ENCODE measurements at regions not wholly inside any gene's neighbourhood (a gene's known extent, or its start where the extent isn't known, plus 50 kb on each side); places are given as distances from the start of the nearest gene placed in this dataset.

GRCh38 chr5:143554918-143555477 is 151.5 kb upstream of the NR3C1 start:
- no peak for DNase-seq

DNA sequence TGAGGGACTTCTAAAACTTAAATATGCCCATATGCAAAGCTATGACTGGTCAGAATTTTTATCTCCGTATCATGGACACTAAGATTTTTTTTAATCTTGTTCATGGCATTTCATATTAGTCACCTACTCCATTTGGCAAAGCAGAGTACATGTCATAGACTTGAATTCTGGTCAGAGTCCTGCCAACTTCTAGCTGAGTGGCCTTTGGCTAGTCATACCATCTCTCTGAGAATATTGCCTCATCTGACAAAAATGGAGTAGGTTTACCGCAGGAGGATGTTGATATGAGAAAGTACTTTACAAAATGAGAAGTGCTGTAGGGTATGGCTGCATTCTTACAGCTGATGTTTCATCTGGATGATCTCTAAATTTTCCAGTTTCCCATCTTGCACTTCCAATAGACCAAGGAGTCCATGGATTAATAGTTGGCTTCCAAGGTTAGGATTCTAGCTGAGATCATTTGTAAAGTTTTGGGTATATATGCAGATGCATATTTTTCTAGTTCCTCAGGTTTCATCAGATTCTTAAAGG is 150.8 kb upstream of the NR3C1 start:
- DNase-seq: no peak

- DNase-seq: no peak
Observed at GRCh38 chr5:143552680-143553079, 149.2 kb upstream of the NR3C1 start.

GRCh38 chr5:143551820-143552251 is 148.3 kb upstream of the NR3C1 start:
- DNase-seq: no peak

GRCh38 chr5:143550986-143551630 is 147.6 kb upstream of the NR3C1 start:
- DNase-seq: no peak

DNA sequence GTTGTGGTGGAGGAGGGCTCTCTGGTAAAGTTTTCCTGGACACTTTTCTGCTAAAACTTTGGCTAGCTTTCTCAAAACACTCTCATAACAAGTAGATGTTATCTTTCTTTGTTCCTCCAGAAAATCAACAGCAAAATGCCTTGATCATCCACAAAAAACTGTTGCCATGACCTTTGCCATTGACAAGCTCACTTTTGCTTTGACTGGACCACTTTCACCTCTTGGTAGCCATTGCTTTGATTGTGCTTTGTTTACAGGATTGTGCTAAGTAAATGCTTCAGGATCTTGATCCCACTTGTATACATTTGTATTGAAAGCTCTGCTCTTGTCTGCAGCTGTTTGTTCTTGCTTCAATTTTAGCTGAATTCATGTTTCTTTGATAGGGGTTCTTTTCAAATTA is 143.9 kb upstream of the NR3C1 start:
- DNase-seq: no peak

DNA sequence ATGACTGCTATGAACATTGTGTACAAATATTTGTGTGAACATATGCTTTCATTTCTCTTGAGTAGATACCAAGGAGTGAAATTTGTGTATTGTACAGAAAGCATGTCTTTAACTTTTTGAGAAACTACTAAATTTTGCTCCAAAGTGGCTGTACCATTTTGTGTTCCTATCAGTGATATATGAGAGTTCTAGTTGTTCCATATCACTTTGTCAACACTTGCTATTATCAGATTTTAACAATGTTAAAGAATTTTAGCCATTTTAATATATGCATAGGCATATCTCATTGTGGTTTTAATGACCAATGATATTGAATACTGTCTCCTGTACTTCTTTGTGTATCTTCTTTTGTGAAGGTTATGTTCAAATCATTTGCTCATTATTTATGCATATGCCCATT is 142.9 kb upstream of the NR3C1 start:
- DNase-seq: no peak

- no peak for DNase-seq
Observed at GRCh38 chr5:143544606-143545005, 141.1 kb upstream of the NR3C1 start.

DNA sequence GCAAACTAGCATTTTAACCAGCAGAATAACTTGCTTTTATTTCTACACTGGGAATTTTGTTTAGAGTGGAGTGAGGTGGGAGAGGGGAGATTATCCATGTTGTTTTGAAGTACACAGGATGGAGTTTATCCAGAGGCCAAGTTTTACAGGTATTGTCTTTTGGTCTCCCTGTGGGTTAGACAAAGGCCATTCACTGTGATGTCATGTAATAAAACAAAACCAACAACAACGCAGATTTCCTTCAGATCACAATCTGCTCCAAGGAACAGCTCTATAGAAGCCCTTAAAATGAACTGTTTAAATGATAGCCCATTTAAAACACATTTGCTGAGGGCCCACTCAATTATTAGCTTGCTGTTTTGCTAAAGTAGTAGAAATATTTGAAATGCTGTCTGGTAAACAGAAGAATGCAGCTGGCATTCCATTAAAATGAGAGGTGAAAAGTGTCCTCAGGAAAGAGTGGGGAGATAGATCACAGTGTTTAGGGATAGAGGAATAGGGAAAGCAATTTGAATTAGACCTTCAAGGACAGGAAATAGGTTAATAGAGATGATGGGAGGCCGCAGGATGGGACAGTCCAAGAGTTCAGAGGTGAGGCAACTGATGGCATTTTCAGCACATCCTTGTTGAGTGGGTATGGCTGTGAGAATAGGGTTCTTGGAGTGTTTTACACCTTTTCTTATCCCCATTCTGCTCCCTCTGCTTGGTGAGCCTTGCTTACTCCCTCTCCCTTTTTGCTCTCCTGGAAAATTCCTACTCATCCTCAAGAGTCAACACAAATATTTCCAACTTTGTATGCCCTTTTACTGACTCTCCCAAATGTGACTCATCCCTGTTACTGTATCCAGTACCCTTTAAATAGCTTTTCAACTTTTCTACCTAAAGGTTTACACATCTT is 140.1 kb upstream of the NR3C1 start:
- DNase-seq: no peak

GRCh38 chr5:143542798-143543144 is 139.3 kb upstream of the NR3C1 start:
- no peak for DNase-seq

GRCh38 chr5:143541943-143542797 is 138.7 kb upstream of the NR3C1 start:
- DNase-seq: no peak

DNA sequence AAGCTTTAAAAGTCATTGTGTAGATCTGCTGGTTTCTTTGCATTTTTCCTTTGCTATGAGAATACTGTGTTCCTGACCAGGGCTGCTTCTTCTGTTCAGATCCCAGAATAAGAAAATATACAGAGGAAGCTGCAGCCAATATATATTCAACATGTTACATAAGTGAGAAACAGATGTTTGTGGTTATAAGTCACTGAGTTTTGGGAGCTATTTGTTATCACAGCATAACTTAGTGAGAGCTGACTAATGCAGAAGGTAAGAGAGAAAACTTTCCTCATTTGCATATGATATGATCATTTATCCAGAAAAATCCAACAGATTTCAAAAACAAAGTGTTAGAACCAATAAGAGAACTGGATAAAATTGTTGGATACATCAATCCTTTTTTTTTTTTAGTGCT is 136.3 kb upstream of the NR3C1 start:
- DNase-seq: no peak

GRCh38 chr5:143537056-143537455 is 133.6 kb upstream of the NR3C1 start:
- DNase-seq: no peak

- no peak for DNase-seq
Observed at GRCh38 chr5:143536364-143536763, 132.9 kb upstream of the NR3C1 start.

- no peak for DNase-seq
Observed at GRCh38 chr5:143534761-143535154, 131.3 kb upstream of the NR3C1 start.

GRCh38 chr5:143533978-143534760 is 130.7 kb upstream of the NR3C1 start:
- DNase-seq: no peak

DNA sequence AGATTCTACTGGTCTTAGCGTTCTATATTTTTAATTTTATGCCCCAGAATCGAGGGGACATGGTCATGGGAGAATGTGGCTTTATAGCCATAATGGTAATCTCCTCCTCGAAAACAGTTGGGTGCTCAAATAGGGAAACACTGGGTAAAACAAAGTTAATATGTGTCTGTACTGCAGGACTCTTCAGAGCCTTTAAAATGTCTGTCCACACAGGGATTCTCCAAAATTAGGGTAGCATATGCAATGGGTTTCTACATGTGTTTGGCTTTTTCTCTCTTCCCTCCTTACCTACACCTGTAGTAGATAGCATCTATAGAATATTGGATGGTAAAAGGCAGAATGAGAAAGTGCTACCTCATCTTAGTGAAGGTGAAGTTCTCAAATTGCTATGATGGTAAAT is 130.0 kb upstream of the NR3C1 start:
- DNase-seq: no peak

DNA sequence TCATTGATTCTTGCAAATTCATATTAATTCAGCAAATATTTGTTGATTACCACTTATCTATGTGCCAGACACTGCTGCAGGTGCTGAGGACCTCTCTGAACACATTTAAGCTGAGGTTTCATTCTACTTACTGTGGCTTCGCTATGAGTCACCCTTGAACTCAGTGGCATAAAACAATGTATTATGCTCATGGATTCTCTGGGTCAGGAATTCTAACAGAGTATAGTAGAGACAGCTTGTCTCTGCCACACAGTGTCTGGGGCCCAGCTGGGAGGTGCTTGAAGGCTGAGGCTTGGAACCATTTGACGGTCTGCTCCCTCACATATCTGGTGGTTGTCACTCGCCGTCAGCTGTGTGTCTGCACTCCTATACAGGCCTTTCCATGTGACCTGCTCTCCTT is 124.3 kb upstream of the NR3C1 start:
- DNase-seq: no peak

- no peak for DNase-seq
Observed at GRCh38 chr5:143525176-143525575, 121.7 kb upstream of the NR3C1 start.

- DNase-seq: no peak
Observed at GRCh38 chr5:143524338-143524945, 121.0 kb upstream of the NR3C1 start.

GRCh38 chr5:143521846-143522400 is 118.4 kb upstream of the NR3C1 start:
- DNase-seq: no peak
